Neural cell (in vitro differentiated cells): ENCODE measurements at regions not wholly inside any gene's neighbourhood (a gene's known extent, or its start where the extent isn't known, plus 50 kb on each side); places are given as distances from the start of the nearest gene placed in this dataset.

ENCODE experiments used
- EP300 ChIP-seq: fragments of 450-650 bp; conservative IDR thresholded peaks from 2 replicates; pipeline ENCODE4 v1.6.1; 2014; ENCODE audit warnings: antibody characterized with exemption, mild to moderate bottlenecking, moderate library complexity; ENCODE audit not compliant: poor library complexity, severe bottlenecking
- EZH2 ChIP-seq: fragments of 200-600, 300-800 bp; shearing (Covaris generic), sonication (generic); IDR thresholded peaks from 2 replicates; pipeline ENCODE4 v1.6.1; 2014; ENCODE audit warnings: antibody characterized with exemption, low read length, borderline replicate concordance, mild to moderate bottlenecking; ENCODE audit not compliant: insufficient read depth, poor library complexity, severe bottlenecking
- MXI1 ChIP-seq: fragments of 450-650 bp; conservative IDR thresholded peaks from 2 replicates; pipeline ENCODE4 v1.6.1; 2014; ENCODE audit warnings: antibody characterized with exemption, mild to moderate bottlenecking; ENCODE audit not compliant: poor library complexity, severe bottlenecking
- POLR2AphosphoS5 ChIP-seq: IDR thresholded peaks from 2 replicates; pipeline ENCODE4 v1.6.1; 2012
- RAD21 ChIP-seq: fragments of 450-650 bp; conservative IDR thresholded peaks from 2 replicates; pipeline ENCODE4 v1.6.1; 2014; ENCODE audit warnings: antibody characterized with exemption, mild to moderate bottlenecking, moderate library complexity
- SMC3 ChIP-seq: fragments of 450-650 bp; conservative IDR thresholded peaks from 2 replicates; pipeline ENCODE4 v1.6.1; 2014; ENCODE audit warnings: antibody characterized with exemption, mild to moderate bottlenecking, moderate library complexity; ENCODE audit not compliant: poor library complexity
- TAF1 ChIP-seq: IDR thresholded peaks from 2 replicates; pipeline ENCODE4 v1.6.1; 2012; ENCODE audit warnings: low read depth
- TF ChIP-seq, protein P1 (sequence below): fragments of 450-650 bp; IDR thresholded peaks from 2 replicates; pipeline ENCODE4 v1.5.1; 2014; ENCODE audit warnings: antibody characterized with exemption, mild to moderate bottlenecking, moderate library complexity; ENCODE audit not compliant: poor library complexity, severe bottlenecking
- TF ChIP-seq, protein P2 (sequence below): IDR thresholded peaks from 2 replicates; pipeline ENCODE4 v1.6.1; 2012; ENCODE audit warnings: borderline replicate concordance

GRCh38 chr2:39545957-39546356, 108.9 kb upstream of the MAP4K3 start:
- TF ChIP-seq, protein P1, sequence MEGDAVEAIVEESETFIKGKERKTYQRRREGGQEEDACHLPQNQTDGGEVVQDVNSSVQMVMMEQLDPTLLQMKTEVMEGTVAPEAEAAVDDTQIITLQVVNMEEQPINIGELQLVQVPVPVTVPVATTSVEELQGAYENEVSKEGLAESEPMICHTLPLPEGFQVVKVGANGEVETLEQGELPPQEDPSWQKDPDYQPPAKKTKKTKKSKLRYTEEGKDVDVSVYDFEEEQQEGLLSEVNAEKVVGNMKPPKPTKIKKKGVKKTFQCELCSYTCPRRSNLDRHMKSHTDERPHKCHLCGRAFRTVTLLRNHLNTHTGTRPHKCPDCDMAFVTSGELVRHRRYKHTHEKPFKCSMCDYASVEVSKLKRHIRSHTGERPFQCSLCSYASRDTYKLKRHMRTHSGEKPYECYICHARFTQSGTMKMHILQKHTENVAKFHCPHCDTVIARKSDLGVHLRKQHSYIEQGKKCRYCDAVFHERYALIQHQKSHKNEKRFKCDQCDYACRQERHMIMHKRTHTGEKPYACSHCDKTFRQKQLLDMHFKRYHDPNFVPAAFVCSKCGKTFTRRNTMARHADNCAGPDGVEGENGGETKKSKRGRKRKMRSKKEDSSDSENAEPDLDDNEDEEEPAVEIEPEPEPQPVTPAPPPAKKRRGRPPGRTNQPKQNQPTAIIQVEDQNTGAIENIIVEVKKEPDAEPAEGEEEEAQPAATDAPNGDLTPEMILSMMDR: no peak
- TF ChIP-seq TAF1 (no peak), EP300 (no peak), POLR2AphosphoS5 (no peak), EZH2 (no peak), SMC3 (no peak), RAD21 (no peak), MXI1 (no peak)
- TF ChIP-seq, protein P2, sequence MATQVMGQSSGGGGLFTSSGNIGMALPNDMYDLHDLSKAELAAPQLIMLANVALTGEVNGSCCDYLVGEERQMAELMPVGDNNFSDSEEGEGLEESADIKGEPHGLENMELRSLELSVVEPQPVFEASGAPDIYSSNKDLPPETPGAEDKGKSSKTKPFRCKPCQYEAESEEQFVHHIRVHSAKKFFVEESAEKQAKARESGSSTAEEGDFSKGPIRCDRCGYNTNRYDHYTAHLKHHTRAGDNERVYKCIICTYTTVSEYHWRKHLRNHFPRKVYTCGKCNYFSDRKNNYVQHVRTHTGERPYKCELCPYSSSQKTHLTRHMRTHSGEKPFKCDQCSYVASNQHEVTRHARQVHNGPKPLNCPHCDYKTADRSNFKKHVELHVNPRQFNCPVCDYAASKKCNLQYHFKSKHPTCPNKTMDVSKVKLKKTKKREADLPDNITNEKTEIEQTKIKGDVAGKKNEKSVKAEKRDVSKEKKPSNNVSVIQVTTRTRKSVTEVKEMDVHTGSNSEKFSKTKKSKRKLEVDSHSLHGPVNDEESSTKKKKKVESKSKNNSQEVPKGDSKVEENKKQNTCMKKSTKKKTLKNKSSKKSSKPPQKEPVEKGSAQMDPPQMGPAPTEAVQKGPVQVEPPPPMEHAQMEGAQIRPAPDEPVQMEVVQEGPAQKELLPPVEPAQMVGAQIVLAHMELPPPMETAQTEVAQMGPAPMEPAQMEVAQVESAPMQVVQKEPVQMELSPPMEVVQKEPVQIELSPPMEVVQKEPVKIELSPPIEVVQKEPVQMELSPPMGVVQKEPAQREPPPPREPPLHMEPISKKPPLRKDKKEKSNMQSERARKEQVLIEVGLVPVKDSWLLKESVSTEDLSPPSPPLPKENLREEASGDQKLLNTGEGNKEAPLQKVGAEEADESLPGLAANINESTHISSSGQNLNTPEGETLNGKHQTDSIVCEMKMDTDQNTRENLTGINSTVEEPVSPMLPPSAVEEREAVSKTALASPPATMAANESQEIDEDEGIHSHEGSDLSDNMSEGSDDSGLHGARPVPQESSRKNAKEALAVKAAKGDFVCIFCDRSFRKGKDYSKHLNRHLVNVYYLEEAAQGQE: no peak
